ENCODE measurements at regions not wholly inside any gene's neighbourhood (a gene's known extent, or its start where the extent isn't known, plus 50 kb on each side); places are given as distances from the start of the nearest gene placed in this dataset.

GRCh38 chr6:98576791-98577190, 257.6 kb upstream of the POU3F2 start:
- no peak for DNase-seq

DNA sequence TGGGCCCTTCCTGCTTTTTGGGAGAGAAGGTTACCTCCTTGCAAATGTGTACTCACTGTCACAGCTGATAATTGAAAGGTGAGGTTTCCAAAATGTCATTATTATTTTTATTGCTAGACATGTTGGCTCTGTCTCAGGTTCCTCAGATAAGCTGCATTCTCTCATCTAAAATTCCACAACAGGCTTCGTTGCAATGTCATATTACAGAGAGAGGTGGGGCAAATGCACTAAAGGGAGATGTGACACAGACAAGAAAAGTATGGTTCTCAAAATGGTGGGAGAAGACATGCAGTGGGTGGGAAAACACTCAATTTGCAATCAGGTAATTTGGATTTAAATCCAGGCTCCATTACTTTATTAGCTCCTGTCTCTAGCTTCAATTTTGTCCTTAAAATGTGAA, 256.4 kb upstream of the POU3F2 start:
- no peak for DNase-seq

GRCh38 chr6:98579079-98579478, 255.3 kb upstream of the POU3F2 start:
- no peak for DNase-seq

GRCh38 chr6:98579941-98580340, 254.4 kb upstream of the POU3F2 start:
- DNase-seq = no peak

DNA sequence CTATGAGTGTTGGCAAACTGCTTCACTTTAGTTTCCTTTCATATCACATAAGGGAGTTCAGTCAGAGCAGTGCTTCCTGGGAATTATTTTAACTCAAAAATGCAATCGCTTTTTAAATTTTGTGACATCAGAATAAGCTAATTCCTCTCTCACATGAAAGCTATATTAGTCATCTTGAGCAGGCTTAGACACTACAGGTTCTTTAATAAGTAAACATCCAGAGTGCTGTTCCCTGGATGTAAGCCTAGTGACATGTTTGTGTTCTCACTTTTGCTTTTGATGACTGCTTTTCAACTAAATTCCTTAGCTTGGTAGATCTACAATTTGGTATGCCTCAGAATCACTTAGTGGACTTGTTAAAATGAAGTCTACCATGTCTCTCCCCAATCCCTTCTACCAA, 252.7 kb upstream of the POU3F2 start:
- DNase-seq = no peak

DNA sequence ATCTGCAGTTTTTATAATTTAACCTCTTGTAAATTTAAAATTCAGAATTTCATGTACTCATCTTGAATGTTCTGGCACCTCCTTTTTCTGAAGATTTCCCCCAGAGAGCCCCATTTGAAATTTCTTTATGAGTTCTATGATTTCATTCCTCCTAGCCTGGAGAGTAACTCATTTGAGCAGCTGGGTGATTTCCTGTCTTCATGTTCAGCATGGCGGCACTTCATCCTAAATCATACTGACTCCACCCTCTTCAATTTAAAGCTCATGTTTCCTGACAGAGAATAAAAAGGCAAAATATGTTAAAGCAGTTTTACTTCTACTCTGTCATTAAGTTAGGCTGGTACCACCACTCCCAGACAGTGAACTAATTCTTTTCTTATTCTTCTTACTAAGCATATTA, 250.9 kb upstream of the POU3F2 start:
- DNase-seq = no peak

GRCh38 chr6:98586163-98586562, 248.2 kb upstream of the POU3F2 start:
- DNase-seq = no peak

- DNase-seq = no peak
Measured at GRCh38 chr6:98587555-98587954, 246.8 kb upstream of the POU3F2 start.

GRCh38 chr6:98589536-98589935, 244.8 kb upstream of the POU3F2 start:
- DNase-seq = no peak

DNA sequence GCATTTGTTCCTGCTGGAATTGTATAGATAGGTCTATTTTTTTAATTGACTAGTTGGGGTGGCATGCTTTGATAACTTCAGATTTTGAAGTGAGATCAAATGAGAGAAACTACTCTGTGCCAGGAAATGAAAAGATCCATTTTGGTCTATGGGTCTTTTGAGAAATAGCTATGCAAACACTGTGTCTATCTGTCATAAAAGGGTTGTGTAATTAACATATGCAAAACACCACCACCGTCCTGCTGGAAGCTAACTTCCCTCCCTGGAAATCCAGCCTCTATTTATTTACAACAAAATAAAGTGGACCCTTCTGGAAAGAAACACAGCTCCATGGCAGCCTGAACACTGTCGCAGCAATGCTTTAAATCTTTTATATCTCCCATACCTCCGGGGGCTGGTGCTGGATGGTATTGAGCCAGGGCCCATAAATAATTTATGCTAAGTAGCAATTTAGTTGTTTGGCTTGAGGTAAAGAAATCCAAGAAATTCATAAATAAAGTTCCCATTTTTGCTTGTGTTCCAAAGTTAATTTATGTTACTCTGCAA, 244.2 kb upstream of the POU3F2 start:
- DNase-seq = no peak

GRCh38 chr6:98590997-98591396, 243.4 kb upstream of the POU3F2 start:
- DNase-seq = no peak

GRCh38 chr6:98593676-98594075, 240.7 kb upstream of the POU3F2 start:
- no peak for DNase-seq

GRCh38 chr6:98601716-98602115, 232.7 kb upstream of the POU3F2 start:
- DNase-seq = no peak

DNA sequence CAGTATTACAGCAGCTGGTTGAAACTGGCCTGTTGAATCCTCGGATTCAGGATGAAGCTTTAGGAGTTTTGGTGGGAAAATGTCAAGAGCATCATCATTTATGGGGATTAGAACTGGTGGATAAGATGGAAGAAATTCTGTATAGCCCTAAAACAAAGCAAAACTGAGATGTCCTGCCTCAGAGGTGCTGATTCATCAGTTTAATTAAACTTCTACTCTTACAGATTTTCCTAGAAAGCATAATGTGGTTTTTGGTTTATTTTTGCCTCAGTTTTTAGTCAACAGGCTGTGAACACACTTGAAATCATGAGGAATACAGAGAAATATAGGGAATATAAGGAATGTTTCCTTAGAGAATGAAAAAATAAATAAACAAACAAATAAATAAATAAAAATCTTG, 228.7 kb upstream of the POU3F2 start:
- no peak for DNase-seq

DNA sequence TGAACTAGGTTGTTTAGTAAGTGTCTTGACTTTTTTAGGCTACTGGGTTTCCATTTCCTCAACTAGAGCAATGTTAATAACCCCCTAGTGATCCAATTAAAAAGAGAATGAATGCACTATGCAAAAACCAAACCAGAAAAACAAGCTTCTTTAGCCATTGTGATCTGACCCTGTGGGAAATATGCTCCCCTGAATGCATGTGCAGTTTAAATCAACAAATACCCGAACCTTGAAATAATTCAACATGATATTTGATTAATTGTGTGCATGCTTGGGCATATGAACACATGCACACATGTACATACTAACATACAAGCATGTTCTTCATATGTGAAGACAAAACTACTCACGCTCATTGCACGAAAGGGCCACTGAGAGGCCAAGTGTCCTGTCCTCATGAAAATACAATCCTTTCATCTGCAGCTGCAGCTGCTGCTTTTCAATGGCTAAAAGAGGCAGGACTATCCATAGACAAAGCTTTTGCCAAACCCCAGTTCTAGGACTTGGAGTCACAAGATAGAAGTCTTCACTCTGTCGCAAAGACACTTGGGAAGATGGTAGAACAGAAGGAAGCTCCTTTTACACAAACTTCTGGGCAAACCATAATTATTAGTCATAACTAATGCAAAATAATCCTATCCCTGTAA, 207.1 kb upstream of the POU3F2 start:
- no peak for DNase-seq

DNA sequence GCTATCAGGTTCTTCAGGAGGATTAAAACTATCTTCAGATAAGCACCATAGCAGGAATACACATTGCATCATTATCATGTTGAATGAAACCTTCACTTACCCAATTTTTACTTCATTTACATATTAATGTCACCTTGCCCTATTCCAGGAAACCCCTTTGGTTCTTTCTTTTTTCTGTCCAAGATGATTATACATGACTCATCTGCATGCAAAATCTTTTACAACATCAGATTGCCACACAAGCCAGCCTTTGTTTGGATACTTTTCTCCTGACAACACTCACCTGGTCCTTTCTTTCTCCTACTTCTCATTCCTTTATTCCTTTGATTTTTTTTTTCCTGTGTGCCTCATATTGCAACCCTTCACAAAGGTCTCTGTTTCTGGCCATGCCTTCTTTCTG, 200.5 kb upstream of the POU3F2 start:
- no peak for DNase-seq

DNA sequence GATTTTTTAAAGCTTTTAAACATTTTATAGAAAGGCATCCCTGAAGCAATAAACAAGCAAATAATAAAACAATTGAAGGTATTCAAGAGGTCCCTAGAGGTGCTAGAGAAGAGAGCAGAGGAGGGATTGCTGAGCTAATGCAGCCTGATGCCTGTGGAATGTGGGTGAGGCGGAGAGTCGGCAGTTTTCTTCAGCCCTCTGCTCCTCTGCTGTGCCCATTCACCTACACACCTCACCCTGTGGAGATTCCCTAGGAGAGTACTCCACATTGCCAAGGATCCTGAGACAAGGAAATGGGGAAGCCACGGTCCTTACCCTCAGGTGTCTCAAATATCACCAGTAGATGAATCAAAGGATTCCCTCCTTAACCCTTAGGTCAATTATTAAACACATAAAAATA, 199.8 kb upstream of the POU3F2 start:
- DNase-seq = no peak

DNA sequence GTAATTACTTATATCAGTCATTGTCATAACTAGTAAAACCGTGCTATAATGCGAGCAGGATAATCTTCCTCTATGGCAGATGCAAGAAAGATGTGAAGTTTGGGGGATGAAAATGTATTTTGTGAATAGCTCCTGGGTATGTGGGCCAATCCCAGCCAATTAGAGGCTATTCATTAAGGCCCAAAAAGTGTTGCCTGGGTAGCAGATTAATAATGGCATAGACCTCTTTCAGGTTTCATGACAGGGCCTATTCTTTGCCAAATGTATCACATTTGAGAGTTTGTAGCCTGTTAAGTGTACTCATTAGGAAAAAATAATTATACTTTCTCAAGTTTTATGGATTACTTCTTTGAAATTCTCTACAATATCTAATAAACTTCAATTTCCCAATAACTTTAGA, 199.2 kb upstream of the POU3F2 start:
- no peak for DNase-seq

GRCh38 chr6:98636941-98637340, 197.4 kb upstream of the POU3F2 start:
- DNase-seq = peak in 1 of 2 donors; percentile 52

- DNase-seq = no peak
Measured at GRCh38 chr6:98639089-98639635, 195.2 kb upstream of the POU3F2 start.

GRCh38 chr6:98640366-98640765, 194.0 kb upstream of the POU3F2 start:
- DNase-seq = no peak

GRCh38 chr6:98641949-98642719, 192.2 kb upstream of the POU3F2 start:
- DNase-seq = peak; percentile 38 to 71

- DNase-seq = no peak
Measured at GRCh38 chr6:98644063-98644462, 190.3 kb upstream of the POU3F2 start.
